ENCODE measurements at regions not wholly inside any gene's neighbourhood (a gene's known extent, or its start where the extent isn't known, plus 50 kb on each side); places are given as distances from the start of the nearest gene placed in this dataset.

DNA sequence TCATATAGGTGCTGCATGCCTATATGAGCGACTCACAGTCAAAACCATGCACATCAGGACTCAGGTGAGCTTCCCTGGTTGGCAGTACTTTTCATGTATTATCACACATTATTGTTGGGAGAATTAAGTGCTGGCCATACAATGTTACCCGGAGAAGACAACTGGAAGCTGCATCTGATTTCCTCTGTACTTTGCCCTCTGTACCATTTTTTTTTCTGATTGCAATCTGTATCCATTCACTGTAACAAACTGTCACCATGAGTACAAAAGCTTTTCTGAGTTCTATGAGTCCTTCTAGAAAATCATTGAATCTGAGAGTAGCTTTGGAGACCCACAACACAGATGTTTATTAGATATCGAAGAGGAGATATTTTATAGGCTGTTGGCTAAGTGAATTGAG lies 651.0 kb downstream of the NR2F1-AS1 start:
- DNase-seq (ENCODE audit: low spot score), result no peak

DNA sequence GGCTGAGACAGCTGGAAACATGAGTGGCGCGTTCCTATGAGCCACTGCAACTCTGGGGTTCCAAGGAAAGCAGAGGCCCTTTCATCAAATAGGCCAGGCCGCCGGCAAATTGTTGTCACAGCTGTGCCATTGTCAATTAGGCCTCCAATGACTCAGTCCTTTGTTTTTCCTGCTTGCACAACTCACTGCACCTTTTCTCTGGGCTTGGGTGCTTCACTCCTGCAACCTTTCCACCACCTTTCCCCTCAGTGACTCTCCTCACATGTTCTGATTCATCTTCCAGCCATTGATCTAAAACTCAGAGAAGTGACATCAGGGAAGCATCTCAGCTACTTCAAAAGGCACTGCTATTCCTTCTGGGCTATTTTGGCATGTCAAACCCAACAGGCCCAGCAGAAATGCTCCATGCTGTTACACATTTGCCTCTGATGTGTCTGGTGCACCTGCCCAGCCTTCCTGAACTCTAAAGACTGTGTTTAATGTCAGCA lies 653.7 kb downstream of the NR2F1-AS1 start:
- DNase-seq (ENCODE audit: low spot score), result peak; percentile 32

DNA sequence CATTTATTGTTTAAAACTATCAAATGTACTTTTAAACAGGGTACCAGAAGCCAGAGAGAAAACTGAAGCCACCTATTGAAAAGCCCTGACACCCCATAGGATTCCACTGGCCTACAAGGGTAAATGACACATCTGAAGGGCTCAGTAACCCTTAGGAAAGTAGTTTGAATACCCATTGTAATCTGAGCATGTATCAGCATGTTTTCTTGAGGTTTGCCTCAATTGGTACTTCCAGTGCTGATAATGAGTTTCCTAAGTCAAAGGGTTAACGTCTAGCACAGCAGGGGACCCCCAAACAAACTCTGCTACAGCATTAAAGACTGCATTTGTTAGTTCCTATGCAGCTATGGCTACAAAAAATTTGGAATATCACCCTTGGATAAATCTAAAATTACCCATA lies 657.1 kb downstream of the NR2F1-AS1 start:
- no peak for DNase-seq (ENCODE audit: low spot score)

DNA sequence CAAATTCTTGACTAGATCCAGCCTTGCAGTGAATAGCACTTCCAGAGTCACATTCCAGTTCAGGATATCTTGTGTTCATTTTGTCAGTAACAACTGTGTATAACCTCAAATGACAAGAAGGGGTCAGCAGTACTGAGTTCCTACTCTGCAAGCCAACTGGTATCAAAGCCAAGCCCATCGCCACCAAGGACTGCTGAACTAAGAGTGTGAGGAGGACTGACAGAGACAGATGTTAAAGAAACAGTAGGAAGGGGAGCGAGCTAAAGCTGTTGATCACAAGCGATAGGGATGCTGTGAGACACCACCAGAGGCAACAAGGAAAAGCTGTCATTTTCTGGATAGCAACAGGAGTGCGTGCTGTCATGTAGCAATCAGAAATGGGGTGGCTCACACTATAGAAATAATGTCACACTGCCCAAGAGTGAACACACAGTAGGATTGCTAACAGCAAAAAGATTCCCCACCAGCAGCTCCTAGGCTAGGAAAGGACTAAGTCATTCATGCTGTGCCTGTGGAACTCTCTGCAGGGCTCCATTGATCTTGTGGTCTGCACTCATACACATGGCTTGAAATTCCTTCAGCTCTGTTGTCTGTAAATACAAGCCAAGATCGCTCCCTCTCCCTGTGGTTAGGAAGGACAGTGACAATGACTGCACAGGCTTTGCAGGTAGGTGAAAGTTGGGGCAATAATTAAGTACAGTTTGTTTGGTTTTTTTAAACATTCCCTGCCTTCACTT lies 658.6 kb downstream of the NR2F1-AS1 start:
- DNase-seq (ENCODE audit: low spot score), result no peak

DNA sequence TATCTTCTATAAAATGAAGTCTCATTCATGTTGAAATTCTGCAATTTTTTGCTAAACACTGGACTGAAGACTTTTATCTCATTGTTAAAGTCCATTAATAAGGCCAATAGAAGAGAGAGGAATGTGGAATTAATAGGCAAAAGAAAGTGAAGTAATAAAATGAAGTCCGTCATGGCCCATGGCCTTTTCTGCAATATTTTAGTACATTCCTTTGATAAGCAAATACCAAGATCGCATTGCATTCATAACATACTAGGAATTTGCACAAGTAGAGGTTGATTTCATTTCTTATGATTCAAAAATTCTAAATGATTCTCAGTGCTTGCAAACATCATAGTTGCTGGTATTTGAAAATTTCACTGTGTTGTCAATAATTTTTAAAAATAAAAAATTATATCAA lies 664.0 kb downstream of the NR2F1-AS1 start:
- DNase-seq (ENCODE audit: low spot score), result no peak

DNA sequence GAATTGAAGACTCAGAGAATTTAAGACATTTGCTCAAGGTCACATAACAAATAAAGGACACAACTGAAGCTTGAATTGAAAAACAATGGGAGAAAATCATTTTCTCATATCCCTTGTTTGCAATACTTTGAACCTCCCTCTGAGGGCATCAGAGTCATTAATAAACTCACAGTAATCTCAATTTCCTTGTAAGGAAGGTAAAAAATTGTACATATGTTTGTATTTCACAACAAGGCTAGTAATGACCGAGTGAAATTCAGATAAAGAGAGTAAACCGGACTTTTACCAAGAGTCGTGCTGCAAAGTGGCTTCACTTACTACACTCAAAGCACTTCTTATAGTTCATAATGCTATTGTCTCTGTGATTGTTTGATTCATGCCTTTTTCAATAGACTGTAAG lies 665.0 kb downstream of the NR2F1-AS1 start:
- no peak for DNase-seq (ENCODE audit: low spot score)

DNA sequence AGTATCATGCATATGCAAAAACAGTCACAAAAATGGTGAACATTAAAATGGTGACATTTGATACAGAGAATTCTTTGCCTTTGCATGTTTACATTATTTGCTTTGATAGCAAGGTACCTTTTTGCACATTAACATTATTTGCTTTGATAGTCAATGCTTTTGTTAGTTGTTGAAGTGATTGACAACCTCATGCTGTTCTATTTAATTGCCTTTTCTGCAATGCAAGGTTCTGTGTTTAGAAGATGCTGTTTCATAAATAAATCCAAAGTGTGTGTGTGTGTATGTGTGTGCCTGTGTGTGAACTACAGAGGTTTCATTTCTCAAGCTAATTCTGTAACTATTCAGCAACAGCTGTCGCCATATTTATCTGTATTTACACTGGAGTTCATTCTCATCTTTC lies 668.7 kb downstream of the NR2F1-AS1 start:
- no peak for DNase-seq (ENCODE audit: low spot score)

DNA sequence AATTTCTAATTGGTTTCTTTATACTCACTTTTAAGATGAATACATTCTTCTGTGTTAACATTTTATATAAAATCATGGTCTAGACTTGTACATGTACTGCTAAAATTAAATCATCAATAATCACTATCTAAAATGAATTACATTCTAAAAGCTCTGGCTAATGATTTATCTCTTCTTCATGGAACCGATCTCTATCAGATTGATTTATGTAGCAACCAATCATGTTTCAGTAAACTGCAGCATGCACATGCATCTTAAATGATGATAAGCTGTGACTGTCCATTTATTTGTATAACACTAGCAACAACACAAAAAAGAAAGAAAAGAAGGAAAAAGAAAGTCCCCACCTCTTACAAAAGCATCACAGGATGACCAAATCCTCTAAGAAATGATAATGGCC lies 669.2 kb downstream of the NR2F1-AS1 start:
- no peak for DNase-seq (ENCODE audit: low spot score)

DNA sequence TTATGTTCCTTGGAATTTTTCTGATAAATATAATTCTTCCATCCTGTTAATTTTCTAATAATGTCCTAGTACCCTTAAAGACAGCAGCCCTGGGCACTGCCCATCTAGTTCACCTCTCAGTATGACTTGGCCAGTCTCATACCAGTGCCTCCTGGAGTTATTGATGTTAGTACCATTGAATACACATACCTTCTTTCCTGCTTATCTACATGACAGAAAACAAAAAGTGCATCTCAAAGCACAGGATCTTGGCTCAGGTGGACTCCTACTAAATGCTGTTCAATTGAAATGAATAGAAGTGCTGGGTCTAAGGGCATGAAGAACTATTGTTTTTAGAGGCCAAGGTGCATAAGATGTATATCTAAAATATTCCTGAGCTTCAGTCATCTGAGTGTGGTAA lies 669.7 kb downstream of the NR2F1-AS1 start:
- DNase-seq (ENCODE audit: low spot score), result no peak

DNA sequence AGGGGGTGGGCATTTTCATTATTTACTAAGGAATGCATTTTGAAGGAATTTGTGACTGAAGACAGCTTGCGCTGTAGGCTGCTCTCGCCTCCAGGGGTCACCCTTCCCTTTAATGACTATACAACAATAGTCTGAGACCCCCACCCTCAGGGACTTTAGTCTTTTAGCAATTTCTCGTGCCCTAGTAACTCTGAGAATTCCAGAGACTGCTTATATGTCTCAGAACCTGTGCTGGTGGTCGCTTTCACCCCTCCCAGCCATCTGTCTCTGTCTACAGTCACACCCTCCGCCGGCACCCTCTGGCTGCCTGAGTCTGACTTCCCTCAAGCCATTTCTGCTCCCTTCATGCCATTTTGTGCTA lies 671.4 kb downstream of the NR2F1-AS1 start:
- peak; percentile 17 for DNase-seq (ENCODE audit: low spot score)

DNA sequence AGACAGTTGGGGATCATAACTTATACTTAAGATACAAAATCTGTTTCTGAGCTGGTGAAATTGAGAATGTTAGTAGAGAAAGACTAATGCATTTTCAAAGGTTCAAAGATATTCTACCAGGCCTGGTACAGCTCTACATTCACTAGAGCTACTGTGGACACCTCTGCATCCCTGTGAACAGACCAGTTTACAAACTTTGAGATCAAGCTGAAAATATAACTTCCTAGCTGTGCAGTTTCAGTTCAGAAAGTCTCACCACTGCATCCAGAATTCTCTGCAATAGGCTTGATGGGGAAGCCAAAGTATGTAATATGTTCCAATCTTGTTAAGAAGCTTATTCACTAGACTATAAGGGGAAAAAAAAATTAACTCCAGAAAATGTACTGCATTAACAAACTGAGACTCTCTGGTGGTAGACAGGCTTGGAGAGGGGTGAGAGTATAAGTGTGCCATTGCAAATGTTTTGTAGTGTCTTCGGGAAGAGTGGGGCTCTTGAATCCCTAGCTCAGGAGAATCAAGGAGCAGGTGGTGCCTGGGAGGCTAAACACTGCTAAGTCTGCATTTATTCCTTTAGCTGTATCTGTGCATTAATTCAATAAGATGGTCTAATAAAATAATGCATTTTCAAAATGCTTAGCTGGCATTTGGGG lies 671.9 kb downstream of the NR2F1-AS1 start:
- no peak for DNase-seq (ENCODE audit: low spot score)

DNA sequence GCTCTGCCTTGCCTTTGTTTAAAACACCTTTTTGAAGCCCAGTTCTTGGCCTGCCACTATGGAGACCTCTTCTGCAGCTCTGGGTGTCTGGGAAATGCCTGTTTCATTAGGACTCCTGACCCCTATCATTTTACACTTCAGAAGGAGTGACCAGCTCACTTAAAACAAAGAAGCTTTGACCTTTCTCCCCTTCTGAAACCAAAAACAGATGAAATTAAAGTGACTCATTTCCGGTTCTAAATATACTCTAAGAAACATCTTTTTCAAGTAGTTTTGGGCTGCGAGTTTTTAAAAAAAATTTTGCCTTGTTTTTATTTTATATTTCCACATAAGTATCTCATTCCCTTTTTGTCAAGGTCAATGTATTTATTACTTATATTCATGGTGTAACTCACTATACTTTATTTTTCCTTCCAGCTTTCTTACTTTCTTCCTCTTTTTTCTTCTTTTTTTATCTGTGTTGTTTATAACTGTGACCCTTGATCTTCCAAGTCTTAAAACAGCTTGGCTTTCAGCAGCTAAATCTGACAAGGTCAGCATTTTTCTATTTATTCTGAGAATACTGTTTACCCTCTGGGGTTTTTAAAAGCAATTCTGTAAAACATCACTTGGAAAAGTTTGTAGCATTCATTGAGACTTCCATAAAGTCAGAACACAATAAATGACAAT lies 672.9 kb downstream of the NR2F1-AS1 start:
- DNase-seq (ENCODE audit: low spot score), result peak; percentile 73

DNA sequence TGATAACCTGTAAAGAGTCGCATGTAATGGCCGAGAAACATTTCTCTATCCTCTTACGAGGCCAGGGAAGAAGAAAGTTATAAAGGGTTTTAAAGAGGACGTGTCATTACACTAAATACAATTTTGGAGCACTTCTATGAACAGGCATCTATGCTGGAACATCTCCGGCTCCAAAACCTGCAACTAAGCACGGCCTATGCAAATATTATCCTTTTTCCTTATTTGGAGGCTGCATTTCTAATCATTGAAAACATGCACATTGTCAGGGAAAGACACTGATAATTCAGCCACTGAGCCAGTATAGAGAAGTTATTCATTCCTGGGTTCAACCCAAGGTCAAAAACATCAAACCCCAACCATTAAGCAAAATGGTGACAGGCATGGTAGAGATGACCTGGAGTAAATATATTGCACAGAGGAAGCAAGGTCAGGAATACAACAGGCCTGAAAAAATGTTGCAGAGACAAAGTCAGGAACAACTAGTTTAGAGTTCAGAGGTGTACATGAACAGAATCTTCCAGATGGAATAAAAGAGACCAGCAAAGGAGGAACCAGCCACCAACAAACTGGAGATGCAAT lies 674.1 kb downstream of the NR2F1-AS1 start:
- no peak for DNase-seq (ENCODE audit: low spot score)

DNA sequence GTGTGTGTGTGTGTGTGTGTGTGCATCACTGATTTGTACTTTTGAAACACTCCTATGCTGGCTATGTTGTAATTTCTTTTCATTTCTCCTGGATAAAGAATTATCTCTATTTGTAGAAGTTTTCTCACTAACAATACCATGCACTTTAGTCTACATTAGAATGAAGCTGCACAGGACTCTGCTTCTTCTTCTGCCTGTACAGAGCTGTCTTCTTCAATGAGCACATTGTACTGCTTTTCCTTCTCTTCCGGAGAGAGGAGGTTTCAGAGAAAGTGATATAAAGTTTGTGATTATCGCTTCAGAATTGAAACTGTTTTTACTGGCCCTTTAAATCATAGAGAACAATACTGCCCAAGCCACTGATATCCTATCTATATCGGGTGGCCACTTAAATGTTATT lies 677.0 kb downstream of the NR2F1-AS1 start:
- no peak for DNase-seq (ENCODE audit: low spot score)

DNA sequence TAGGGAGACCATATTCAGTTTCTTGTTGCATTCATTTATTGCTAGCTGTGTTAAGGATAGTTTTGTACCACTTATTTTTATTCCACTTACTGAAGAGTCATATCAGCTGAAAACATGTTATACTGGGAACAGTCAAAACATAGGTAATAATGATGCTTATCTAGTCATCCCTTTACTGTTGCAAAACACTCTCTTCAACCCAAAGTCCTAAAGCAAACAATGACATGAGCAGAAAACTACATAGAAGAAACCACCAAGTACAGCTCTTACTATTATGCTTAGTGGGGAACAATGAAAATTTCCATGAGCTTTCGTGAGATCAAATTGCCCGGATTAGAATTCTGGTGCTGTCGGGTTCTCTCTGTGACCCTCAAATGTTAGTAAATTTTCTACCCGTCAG lies 681.4 kb downstream of the NR2F1-AS1 start:
- no peak for DNase-seq (ENCODE audit: low spot score)

DNA sequence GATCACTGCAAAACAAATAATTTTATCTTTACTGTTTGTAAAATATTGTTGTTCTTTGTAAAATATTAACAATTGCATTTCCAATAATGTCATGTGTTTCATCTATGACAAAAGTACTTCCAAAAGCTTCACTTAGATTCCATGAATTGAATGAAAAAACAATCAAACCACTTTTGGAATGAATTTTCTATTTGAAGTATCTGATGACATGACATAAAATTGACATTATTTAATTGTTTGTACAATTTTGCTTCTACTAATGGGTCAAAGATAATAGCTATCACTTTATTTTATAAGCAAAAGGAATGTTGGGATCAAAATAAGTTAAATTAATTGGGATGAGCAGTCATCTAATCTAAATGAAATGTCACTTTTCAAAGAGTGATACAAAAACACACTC lies 684.3 kb downstream of the NR2F1-AS1 start:
- DNase-seq (ENCODE audit: low spot score), result no peak

DNA sequence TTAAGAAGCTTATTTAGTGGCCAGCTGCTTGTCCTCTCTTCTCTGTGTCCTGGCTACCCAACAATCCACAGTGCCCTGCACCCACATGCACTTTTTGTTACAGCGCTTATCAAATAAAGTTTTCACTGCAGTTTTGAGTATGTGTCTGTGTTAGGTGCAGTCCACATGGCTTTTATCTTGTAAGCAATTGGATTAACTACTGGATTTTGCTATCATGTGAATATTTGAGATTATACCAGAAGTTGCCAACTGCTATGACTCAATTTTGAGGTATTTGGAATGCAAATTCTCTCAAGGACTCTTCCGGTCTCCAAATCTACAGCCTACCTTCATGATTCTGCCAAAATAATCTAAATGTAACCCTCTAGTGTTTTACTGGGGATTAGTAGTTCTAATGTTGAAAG lies 690.2 kb downstream of the NR2F1-AS1 start:
- peak; percentile 55 for DNase-seq (ENCODE audit: low spot score)

DNA sequence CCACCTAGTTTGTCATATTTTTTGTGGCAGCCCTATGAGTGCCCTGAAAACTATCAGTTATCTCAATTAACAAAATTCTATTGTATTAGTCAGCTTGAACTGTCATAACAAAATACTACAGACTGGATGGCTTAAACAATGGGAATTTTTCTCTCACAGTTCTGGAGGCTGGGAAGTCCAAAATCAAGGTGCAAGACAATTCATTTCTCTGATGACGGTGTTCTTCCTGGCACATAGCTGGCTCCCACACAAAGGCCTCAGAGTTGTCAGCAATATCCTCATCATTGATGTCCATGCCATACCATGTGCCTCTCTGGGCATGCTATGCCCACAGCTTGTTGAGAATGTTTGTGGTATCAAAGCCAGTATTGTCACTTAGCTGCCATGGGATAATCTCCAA lies 691.9 kb downstream of the NR2F1-AS1 start:
- DNase-seq (ENCODE audit: low spot score), result no peak

DNA sequence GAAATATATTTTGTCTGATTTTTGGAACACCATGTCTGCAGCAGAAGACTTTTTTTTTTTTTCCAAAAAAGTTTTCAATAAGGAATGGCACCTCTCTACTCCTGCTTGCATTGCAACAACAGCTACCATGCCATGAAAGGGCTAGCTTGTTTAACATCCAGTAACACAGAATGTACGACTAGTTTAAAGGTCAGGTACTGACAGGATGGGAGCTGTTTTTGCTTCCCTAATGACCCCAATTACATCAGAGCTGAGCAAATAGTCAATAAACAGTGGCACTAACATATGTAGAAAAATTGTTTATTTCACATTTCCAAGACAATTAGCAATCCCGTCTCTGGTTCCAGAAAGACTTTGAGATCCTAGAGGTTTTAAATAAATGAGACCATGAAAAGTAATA lies 693.8 kb downstream of the NR2F1-AS1 start:
- DNase-seq (ENCODE audit: low spot score), result no peak

DNA sequence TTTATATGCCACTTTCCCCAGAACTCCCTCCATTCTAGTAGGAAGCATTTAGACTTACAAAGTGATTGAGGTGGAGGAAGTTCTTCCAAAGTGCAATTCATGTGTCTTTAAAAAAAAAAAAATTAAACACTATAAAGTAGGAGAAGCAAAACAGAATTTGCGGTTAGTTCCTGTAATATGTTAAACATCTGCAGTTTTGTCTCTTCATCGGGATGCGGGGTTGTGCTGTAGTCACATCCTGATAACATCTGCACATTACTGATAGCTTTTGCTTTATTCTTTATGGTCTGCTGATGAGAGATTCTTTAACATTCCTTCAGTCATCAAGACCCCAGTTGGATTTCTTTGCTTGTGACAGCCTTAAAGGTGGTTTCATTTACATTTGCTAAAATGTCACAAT lies 694.3 kb downstream of the NR2F1-AS1 start:
- no peak for DNase-seq (ENCODE audit: low spot score)

DNA sequence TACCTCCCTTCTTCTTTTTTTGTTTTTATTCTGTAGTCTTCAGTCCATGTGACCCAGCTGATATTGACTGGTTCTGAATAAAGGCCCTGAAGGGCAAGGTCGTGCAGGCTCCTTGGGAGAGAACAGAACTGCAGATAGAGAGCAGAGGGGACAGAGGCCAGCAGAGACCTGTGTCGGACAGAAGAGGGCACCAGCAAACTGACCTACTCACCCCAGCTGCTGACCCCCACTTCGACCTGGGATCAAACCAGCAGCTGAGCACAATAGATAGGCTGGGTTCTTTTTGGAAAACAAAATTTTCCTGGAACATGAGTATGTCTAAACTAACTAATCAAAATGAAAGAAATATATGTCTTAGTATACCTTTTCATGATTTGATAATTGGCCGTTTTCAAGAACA lies 695.1 kb downstream of the NR2F1-AS1 start:
- no peak for DNase-seq (ENCODE audit: low spot score)

DNA sequence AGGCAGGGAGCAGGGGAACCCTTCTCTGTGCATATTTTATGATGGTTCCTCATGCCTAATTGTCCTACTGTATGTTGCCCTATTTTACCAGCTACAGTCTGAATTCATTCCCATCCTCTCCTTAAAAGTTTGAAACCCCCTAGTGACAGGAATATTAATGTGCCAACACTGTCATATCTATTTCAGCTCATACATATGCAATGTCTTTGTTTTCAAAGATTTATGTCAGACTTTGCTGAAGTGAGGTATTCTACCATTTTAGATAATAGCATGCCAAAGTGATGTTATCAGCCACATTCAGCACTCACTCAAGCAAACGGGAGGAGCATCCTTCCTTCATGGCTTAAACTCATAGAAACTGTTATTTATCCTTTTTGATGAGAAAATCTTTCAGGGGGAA lies 696.5 kb downstream of the NR2F1-AS1 start:
- no peak for DNase-seq (ENCODE audit: low spot score)

Data from A172 (cell line).